Neural progenitor cell (in vitro differentiated cells): ENCODE measurements at regions not wholly inside any gene's neighbourhood (a gene's known extent, or its start where the extent isn't known, plus 50 kb on each side); places are given as distances from the start of the nearest gene placed in this dataset.

Experiments used
- DNase-seq: peaks from one replicate; pipeline ENCODE4 v3.0.0-alpha.2; 2016; ENCODE audit warnings: low spot score
- H2AFZ ChIP-seq: fragments of 200-600 bp; sonication (generic); replicated peaks from 2 replicates; pipeline ENCODE4 v1.6.1; 2016; ENCODE audit warnings: antibody characterized with exemption
- H3F3A ChIP-seq: fragments of 200-600 bp; sonication (generic); 2 replicates; pipeline ENCODE4 v1.6.1; 2016; ENCODE audit warnings: antibody characterized with exemption, low read depth
- H3K27ac ChIP-seq: fragments of 200-600 bp; sonication (generic); 2 replicates; pipeline ENCODE4 v1.5.1; 2016; ENCODE audit warnings: mild to moderate bottlenecking
- H3K27me3 ChIP-seq: fragments of 200-600 bp; sonication (generic); 2 replicates; pipeline ENCODE4 v1.6.1; 2016; ENCODE audit warnings: mild to moderate bottlenecking, moderate library complexity
- H3K36me3 ChIP-seq: fragments of 200-600 bp; sonication (generic); 2 replicates; pipeline ENCODE4 v1.5.1; 2016
- H3K4me1 ChIP-seq: fragments of 200-600 bp; sonication (generic); 2 replicates; pipeline ENCODE4 v1.6.1; 2016; ENCODE audit warnings: mixed run types
- H3K4me2 ChIP-seq: fragments of 200-600 bp; sonication (generic); 2 replicates; pipeline ENCODE4 v1.6.1; 2016
- H3K4me3 ChIP-seq: fragments of 200-600 bp; sonication (generic); 2 replicates; pipeline ENCODE4 v1.5.1; 2016
- H3K79me2 ChIP-seq: fragments of 200-600 bp; sonication (generic); 2 replicates; pipeline ENCODE4 v1.6.1; 2016; ENCODE audit warnings: low read depth
- H3K9ac ChIP-seq: fragments of 200-600 bp; sonication (generic); 2 replicates; pipeline ENCODE4 v1.6.1; 2016
- H3K9me3 ChIP-seq: fragments of 200-600 bp; sonication (generic); 2 replicates; pipeline ENCODE4 v1.5.1; 2016; ENCODE audit warnings: low read depth
- H4K20me1 ChIP-seq: fragments of 200-600 bp; sonication (generic); 2 replicates; pipeline ENCODE4 v1.6.1; 2016; ENCODE audit warnings: low read depth
- H3K27ac Mint-ChIP-seq: 3 replicates; pipeline ENCODE4 v1.8.0; 2021; ENCODE audit warnings: mixed read lengths
- H3K27me3 Mint-ChIP-seq: 2 replicates; pipeline ENCODE4 v1.8.0; 2022; ENCODE audit warnings: low read depth, mild to moderate bottlenecking, inconsistent platforms, moderate library complexity, mixed read lengths; ENCODE audit not compliant: insufficient read depth
- H3K36me3 Mint-ChIP-seq: 3 replicates; pipeline ENCODE4 v1.8.0; 2021; ENCODE audit warnings: mixed read lengths
- H3K4me1 Mint-ChIP-seq: 3 replicates; pipeline ENCODE4 v1.8.0; 2021; ENCODE audit warnings: mixed read lengths
- H3K4me3 Mint-ChIP-seq: 3 replicates; pipeline ENCODE4 v1.8.0; 2021; ENCODE audit warnings: mild to moderate bottlenecking, moderate library complexity, mixed read lengths
- H3K9me3 Mint-ChIP-seq: 3 replicates; pipeline ENCODE4 v1.8.0; 2020; ENCODE audit warnings: mixed read lengths
- EZH2 ChIP-seq: fragments of 200-600 bp; sonication (generic); IDR thresholded peaks from 2 replicates; pipeline ENCODE4 v1.6.1; 2017; ENCODE audit warnings: antibody characterized with exemption, mild to moderate bottlenecking, moderate library complexity
- EZH2phosphoT487 ChIP-seq: fragments of 200-600 bp; sonication (generic); IDR thresholded peaks from 2 replicates; pipeline ENCODE4 v1.6.1; 2017; ENCODE audit warnings: antibody characterized with exemption
- TF ChIP-seq, protein P1 (sequence below): fragments of 200-600 bp; sonication (generic); IDR thresholded peaks from 2 replicates; pipeline ENCODE4 v1.5.1; 2017; ENCODE audit warnings: antibody characterized with exemption, mild to moderate bottlenecking

DNA sequence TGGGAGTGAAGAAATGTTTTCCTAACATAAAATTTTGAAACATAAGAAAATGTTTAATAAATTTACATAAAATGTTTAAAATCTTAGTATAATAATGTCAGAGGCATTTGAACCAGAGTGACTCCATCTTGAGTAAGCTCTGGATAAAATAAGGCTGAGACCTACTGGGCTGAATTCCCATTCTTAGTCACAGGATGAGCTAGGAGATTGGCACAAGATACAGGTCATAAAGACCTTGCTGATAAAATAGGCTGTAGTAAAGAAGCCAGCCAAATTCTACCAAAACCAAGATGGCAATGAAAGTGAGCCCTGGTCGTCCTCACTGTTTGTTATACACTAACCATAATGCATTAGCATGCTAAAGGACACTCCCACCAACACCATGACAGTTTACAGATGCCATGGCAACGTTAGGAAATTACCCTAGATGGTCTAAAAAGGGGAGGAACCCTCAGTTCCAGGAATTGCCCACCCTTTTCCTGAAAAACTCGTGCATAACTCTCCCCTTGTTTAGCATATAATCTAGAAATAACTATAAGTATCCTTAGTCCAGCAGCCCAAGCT lies 1184.0 kb downstream of the UQCRFS1 start:
- no peak for DNase-seq
- peaks cover 16% of the 10 kb centered on the region for H3K4me1 Mint-ChIP-seq
- no peaks in the 10 kb centered on the region for H3K36me3 Mint-ChIP-seq
- no peaks in the 10 kb centered on the region for H3K9me3 ChIP-seq
- no peaks in the 10 kb centered on the region for H3K27me3 Mint-ChIP-seq
- H3K27me3 ChIP-seq = no peaks in the 10 kb centered on the region
- no peaks in the 10 kb centered on the region for H3K79me2 ChIP-seq
- H3F3A ChIP-seq = no peaks in the 10 kb centered on the region
- H3K4me2 ChIP-seq = no peak overlapping the region
- no peak overlapping the region for H3K27ac ChIP-seq
- H4K20me1 ChIP-seq = no peaks in the 10 kb centered on the region
- no peak overlapping the region for H3K4me3 Mint-ChIP-seq
- H3K4me3 ChIP-seq = no peak overlapping the region
- TF ChIP-seq, protein P1, sequence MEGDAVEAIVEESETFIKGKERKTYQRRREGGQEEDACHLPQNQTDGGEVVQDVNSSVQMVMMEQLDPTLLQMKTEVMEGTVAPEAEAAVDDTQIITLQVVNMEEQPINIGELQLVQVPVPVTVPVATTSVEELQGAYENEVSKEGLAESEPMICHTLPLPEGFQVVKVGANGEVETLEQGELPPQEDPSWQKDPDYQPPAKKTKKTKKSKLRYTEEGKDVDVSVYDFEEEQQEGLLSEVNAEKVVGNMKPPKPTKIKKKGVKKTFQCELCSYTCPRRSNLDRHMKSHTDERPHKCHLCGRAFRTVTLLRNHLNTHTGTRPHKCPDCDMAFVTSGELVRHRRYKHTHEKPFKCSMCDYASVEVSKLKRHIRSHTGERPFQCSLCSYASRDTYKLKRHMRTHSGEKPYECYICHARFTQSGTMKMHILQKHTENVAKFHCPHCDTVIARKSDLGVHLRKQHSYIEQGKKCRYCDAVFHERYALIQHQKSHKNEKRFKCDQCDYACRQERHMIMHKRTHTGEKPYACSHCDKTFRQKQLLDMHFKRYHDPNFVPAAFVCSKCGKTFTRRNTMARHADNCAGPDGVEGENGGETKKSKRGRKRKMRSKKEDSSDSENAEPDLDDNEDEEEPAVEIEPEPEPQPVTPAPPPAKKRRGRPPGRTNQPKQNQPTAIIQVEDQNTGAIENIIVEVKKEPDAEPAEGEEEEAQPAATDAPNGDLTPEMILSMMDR = no peak
- TF ChIP-seq EZH2phosphoT487 = no peak
- no peak for TF ChIP-seq EZH2
- H3K27ac Mint-ChIP-seq = no peak overlapping the region
- H3K36me3 ChIP-seq = no peaks in the 10 kb centered on the region
- peaks cover 10% of the 10 kb centered on the region for H3K9me3 Mint-ChIP-seq
- no peak overlapping the region for H3K9ac ChIP-seq
- no peak overlapping the region for H2AFZ ChIP-seq
- peaks cover 10% of the 10 kb centered on the region for H3K4me1 ChIP-seq

DNA sequence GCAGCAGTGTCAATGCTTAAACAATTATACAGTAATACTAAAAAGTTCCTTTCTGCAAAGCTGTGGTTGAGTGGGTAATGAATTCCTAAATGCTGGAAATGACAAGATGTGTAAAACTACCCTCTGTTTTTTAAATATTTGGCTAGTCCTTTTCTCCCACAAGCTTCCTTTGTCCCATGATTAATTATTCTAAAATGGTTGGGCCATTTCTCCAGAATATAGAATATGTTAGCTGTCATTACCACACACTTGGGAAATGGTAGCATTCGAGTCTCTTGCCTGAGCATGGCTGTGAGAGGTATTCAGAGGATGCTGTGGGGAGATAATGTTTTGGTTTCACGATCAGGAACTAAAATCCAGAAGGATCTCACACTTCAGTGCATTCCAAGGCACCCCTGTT lies 1185.8 kb downstream of the UQCRFS1 start:
- TF ChIP-seq EZH2phosphoT487 (no peak), EZH2 (no peak)
- TF ChIP-seq, protein P1 = no peak
- Histone ChIP-seq H3K4me2 (no peak overlapping the region), H4K20me1 (no peaks in the 10 kb centered on the region), H2AFZ (no peak overlapping the region), H3K27me3 (no peaks in the 10 kb centered on the region), H3K4me1 (peaks cover 10% of the 10 kb centered on the region), H3K79me2 (no peaks in the 10 kb centered on the region), H3K4me3 (no peak overlapping the region), H3K36me3 (no peaks in the 10 kb centered on the region), H3K27ac (no peak overlapping the region), H3F3A (no peaks in the 10 kb centered on the region), H3K9me3 (no peaks in the 10 kb centered on the region), H3K9ac (no peak overlapping the region)
- H3K27ac Mint-ChIP-seq = no peak overlapping the region
- no peak for DNase-seq
- H3K9me3 Mint-ChIP-seq = peaks cover 7% of the 10 kb centered on the region
- no peaks in the 10 kb centered on the region for H3K27me3 Mint-ChIP-seq
- peaks cover 16% of the 10 kb centered on the region for H3K4me1 Mint-ChIP-seq
- H3K36me3 Mint-ChIP-seq = no peaks in the 10 kb centered on the region
- no peak overlapping the region for H3K4me3 Mint-ChIP-seq

DNA sequence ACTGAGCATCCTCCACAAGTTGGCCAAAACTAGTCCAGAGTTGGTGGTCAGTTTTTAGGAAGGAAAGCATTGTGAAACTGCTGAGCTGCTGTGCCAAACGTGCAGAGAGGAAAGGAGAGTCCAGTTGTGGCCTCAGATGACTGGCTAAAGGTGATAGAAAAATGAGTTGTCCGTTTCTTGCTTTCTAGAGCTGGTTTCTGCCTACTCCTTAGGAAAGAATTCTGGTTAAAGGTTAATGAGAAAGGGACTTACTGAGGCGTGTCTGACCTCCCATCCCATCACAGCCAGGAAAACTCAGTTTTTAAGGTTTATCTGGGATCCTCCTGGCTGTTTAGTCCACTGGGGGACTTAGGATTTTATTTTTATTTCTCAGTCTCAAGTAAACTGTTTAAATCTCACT lies 1186.3 kb downstream of the UQCRFS1 start:
- Mint-ChIP-seq H3K4me3 (no peak overlapping the region), H3K4me1 (peaks cover 19% of the 10 kb centered on the region)
- TF ChIP-seq EZH2phosphoT487 (no peak), EZH2 (no peak)
- TF ChIP-seq, protein P1 = no peak

More for the DNA sequence above, 1186.3 kb downstream of the UQCRFS1 start:
- Histone ChIP-seq H3K27ac (no peak overlapping the region), H3K4me3 (no peak overlapping the region), H3K36me3 (no peaks in the 10 kb centered on the region), H3K9ac (no peak overlapping the region), H3K9me3 (no peaks in the 10 kb centered on the region), H4K20me1 (no peaks in the 10 kb centered on the region), H3K27me3 (no peaks in the 10 kb centered on the region), H2AFZ (no peak overlapping the region), H3F3A (no peaks in the 10 kb centered on the region), H3K4me2 (no peak overlapping the region), H3K79me2 (no peaks in the 10 kb centered on the region), H3K4me1 (peaks cover 10% of the 10 kb centered on the region)
- no peaks in the 10 kb centered on the region for H3K36me3 Mint-ChIP-seq
- no peaks in the 10 kb centered on the region for H3K27me3 Mint-ChIP-seq
- no peak for DNase-seq
- H3K9me3 Mint-ChIP-seq = peaks cover 5% of the 10 kb centered on the region
- H3K27ac Mint-ChIP-seq = no peak overlapping the region
